ENCODE measurements at regions not wholly inside any gene's neighbourhood (a gene's known extent, or its start where the extent isn't known, plus 50 kb on each side); places are given as distances from the start of the nearest gene placed in this dataset.

DNA sequence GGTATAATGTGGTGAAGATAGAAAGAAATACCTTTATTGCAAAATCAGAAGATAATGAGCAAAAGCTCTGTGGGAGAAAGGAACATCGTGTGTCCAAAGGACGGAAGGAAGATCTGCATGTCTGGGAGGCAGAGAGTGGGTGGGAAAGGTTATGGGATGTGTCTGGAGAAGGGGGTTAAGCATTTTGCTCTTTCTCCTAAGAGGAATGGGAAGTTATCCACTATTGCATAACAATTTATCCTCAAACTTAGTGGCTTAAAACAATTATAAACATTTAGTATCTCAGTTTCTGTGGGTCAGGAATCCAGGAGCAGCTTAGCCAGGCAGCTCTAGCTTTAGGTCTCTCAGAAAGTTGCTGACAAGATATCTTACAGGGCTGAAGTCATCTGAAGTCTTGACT lies 229.1 kb upstream of the CITED2 start:
- Histone ChIP-seq H3K27me3 (ENCODE audit: low read depth) (no peaks in the 10 kb centered on the region), H3K4me3 (no peak overlapping the region), H3K36me3 (replicated peaks) (no peaks in the 10 kb centered on the region), H3K4me1 (no peaks in the 10 kb centered on the region), H3K9me3 (no peaks in the 10 kb centered on the region)
- no peak for DNase-seq (ENCODE audit: low spot score in 2 of 2)
- in situ Hi-C loops (cut with MboI; ENCODE audit: low sequenced_read_pairs), result no loop called here

DNA sequence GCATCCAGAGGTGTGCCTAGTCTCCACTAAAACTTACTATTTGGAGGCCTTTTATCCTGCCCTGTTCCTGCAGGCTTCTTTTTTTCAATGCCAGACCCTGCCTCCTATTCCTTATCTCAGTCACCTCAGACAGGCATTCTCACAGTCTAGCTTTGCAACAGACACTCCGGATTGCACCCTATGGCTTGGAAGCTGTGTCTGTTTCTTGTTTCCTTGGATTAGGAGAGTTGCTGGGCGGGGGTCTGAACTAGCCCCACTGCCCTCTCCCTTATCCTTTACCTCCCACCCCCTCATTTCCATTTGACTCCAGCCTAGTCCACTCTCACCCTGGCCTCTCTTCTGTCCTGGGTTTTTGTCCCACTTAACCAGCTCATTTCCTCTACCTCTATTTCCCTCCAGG lies 228.1 kb upstream of the CITED2 start:
- DNase-seq (ENCODE audit: low spot score in 2 of 2), result no peak
- in situ Hi-C loops (cut with MboI; ENCODE audit: low sequenced_read_pairs), result no loop called here

DNA sequence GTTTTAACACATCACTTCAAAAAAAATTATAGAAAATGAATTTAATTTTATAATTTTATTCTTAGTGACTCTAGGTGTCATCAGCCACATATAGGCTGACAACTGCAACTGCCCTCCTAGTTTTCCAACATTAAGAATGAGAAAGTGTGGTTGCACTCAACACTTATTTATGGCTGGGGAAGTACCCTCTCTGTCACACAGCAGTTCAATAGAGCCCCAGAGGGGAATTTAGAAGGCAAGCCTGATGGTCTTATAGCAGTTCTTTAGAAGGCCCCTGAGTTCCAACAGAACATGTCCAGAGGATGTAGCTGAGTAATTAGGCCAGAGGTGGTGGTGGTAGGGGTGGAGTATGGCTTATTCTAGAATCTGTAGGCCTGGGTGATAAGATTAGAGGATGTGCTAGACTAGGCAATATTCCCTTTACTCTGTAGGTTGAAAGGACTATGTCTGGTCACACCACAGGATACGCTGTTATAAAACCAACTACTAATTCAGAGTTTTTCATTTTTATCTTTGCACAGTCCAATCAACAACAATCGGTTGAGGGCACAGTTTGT lies 226.5 kb upstream of the CITED2 start:
- no peaks in the 10 kb centered on the region for H3K27me3 ChIP-seq (ENCODE audit: low read depth)
- no peaks in the 10 kb centered on the region for H3K36me3 ChIP-seq (replicated peaks)
- in situ Hi-C loops (cut with MboI; ENCODE audit: low sequenced_read_pairs), result no loop called here
- H3K9me3 ChIP-seq, result no peaks in the 10 kb centered on the region
- no peak for DNase-seq (ENCODE audit: low spot score in 2 of 2)
- no peaks in the 10 kb centered on the region for H3K4me1 ChIP-seq
- H3K4me3 ChIP-seq, result no peak overlapping the region

More for the DNA sequence above, 228.1 kb upstream of the CITED2 start:
- H3K9me3 ChIP-seq, result no peaks in the 10 kb centered on the region
- no peaks in the 10 kb centered on the region for H3K4me1 ChIP-seq
- no peaks in the 10 kb centered on the region for H3K27me3 ChIP-seq (ENCODE audit: low read depth)
- H3K36me3 ChIP-seq (replicated peaks), result no peaks in the 10 kb centered on the region
- H3K4me3 ChIP-seq, result no peak overlapping the region

DNA sequence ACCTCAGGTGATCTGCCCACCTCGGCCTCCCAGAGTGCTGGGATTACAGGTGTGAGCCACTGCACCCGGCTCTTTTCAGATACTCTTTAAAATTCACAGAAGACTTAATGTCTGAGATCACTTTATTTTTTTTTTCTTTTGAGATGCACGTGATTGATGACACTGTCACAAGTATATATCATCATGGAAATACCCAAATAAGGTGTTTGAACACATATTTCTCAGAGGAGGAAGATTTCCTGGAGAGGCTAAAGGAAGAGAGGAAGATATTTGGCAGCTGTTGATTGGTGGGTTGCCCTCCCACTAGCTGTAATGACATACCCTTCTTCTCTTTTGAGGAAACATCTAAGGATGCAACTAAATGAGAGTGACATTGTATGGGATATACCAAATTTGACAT lies 225.9 kb upstream of the CITED2 start:
- H3K4me1 ChIP-seq, result no peaks in the 10 kb centered on the region
- DNase-seq (ENCODE audit: low spot score in 2 of 2), result no peak
- in situ Hi-C loops (cut with MboI; ENCODE audit: low sequenced_read_pairs), result no loop called here
- H3K9me3 ChIP-seq, result no peaks in the 10 kb centered on the region
- H3K4me3 ChIP-seq, result no peak overlapping the region
- no peaks in the 10 kb centered on the region for H3K36me3 ChIP-seq (replicated peaks)
- H3K27me3 ChIP-seq (ENCODE audit: low read depth), result no peaks in the 10 kb centered on the region

DNA sequence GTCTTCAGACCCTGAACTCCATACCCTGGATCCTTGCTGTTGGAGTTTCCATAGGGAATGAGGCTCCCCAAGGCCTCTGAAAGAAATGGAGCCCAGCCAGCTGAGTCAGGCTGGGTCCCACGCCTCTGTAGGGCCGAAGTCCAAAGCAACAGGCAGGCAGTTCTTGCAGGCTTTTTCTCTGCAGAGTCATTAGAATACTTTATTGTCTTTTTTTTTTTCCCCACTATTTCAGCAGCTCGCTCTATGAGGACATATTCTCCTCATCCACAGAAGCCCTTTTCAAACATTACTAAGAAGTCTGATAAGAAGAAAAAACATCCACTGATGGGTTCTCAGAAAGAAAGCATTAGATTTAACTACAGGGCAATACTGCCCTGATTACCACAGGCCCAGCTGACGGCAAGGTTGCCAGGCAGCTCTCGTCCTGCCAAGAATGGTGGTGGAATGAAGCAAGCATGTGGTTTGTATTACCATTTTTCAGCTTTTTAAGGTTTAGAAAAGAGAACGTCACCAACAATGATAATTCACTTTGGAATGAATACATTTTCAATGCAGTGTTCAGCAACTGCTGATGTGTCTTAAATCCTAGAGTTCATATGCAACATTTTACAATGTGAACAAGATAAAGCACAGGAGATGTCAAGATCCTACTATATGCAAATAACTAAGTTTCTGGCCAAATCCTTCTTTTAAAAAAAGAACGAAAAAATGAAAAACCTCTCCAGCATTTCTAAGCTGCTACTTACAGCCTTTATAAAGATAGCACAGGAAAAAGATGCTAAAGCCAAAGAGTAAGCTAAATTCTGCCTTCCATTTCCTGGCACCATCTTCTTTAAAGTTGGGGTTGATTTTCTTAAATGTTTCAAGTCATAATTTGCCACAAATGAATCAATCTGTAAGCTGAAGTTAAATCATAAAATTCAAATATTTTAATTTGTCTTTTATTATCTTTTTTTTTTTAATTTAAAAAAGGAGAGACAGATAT lies 223.6 kb upstream of the CITED2 start:
- no peaks in the 10 kb centered on the region for H3K27me3 ChIP-seq (ENCODE audit: low read depth)
- H3K4me1 ChIP-seq, result no peaks in the 10 kb centered on the region; the same call in 1 of the 2 replicates
- no peaks in the 10 kb centered on the region for H3K9me3 ChIP-seq
- no peaks in the 10 kb centered on the region for H3K36me3 ChIP-seq (replicated peaks)
- no peak for DNase-seq (ENCODE audit: low spot score in 2 of 2)
- in situ Hi-C loops (cut with MboI; ENCODE audit: low sequenced_read_pairs), result no loop called here
- H3K4me3 ChIP-seq, result no peak overlapping the region

DNA sequence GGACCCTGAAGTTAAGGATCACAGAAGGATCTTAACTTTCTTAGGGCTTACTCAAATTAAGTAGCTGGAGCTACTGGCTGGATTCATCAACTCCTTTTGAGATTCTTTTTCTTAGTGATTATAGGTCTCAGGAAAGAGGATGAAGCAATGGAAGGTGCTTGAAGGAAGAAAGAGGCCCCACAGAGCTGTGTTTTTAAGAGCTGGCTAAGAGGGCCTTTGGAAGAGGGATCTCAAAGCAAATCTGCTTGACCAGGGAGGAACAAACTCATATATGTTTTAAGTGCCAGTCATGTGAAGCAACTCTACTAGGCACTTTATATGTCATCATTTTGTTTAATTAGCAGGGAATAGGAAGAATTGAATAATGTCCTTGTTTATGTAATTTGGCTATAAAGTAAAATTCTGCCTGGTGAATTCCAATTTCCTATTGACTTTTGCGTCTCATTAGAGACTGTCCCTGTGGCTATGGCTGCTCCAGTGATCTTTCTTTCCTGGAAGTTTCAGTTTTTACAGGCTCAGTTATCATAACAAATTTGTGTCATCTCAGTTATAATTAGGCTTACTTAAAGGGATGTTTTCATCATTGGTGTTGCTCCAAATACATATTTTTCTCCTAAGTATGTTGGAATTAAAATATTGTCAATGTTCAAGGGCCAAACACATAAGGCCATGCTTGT lies 222.8 kb upstream of the CITED2 start:
- H3K4me3 ChIP-seq, result no peak overlapping the region
- in situ Hi-C loops (cut with MboI; ENCODE audit: low sequenced_read_pairs), result no loop called here
- no peak for DNase-seq (ENCODE audit: low spot score in 2 of 2)

DNA sequence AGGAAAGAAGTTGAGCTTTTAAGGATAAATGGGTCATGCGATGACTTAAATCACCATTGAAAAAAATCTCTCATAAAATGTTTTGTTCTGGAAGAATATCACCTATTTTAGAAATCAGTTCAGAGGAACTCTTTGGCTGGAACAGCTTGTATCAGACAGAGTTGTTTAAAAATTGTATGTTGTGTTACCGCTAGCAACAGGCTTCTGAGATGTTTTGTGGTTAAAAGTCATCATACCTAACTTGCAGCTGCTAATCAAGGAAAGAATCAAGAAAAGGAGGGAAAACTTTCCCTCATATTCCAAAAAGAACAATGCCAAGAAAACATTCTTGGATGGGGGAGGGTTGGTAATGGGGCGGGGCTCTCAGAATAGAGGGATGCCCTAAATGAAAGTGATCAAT lies 220.7 kb upstream of the CITED2 start:
- in situ Hi-C loops (cut with MboI; ENCODE audit: low sequenced_read_pairs), result no loop called here
- no peak for DNase-seq (ENCODE audit: low spot score in 2 of 2)

More for the DNA sequence above, 222.8 kb upstream of the CITED2 start:
- Histone ChIP-seq H3K4me1 (no peaks in the 10 kb centered on the region; the same call in 1 of the 2 replicates), H3K9me3 (no peaks in the 10 kb centered on the region), H3K36me3 (replicated peaks) (no peaks in the 10 kb centered on the region), H3K27me3 (ENCODE audit: low read depth) (no peaks in the 10 kb centered on the region)

DNA sequence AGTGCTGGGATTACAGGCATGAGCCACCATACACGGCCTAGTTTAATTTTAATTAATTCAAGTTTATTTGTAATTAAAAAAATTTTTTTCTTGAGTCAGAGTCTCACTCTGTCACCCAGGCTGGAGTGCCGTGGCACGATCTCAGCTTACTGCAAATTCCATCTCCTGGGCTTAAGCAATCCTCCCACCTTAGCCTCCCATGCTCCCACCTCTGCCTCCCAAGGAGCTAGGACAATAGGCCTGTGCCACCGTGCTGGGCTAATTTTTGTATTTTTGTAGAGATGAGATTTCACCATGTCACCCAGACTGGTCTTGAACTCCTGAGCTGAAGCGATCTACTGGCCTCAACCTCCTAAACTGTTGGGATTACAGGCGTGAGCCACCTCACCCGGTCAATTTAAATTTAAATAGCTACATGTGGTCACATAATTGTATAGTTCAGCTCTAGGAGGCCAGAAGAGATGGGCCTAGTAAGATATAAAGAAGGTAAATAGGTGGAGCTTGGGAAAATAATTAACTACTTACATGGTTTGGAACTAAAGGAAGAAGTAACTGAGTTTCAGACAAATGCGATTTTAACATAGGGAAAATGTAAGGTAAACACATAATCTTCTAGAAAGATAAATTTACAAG lies 220.0 kb upstream of the CITED2 start:
- H3K36me3 ChIP-seq (replicated peaks), result no peaks in the 10 kb centered on the region
- H3K4me3 ChIP-seq, result no peak overlapping the region
- H3K9me3 ChIP-seq, result no peaks in the 10 kb centered on the region
- no peak for DNase-seq (ENCODE audit: low spot score in 2 of 2)
- peaks cover 2% of the 10 kb centered on the region; the same call in 1 of the 2 replicates for H3K4me1 ChIP-seq
- in situ Hi-C loops (cut with MboI; ENCODE audit: low sequenced_read_pairs), result no loop called here
- no peaks in the 10 kb centered on the region for H3K27me3 ChIP-seq (ENCODE audit: low read depth)

More for the DNA sequence above, 220.7 kb upstream of the CITED2 start:
- H3K27me3 ChIP-seq (ENCODE audit: low read depth), result no peaks in the 10 kb centered on the region
- no peak overlapping the region for H3K4me3 ChIP-seq
- H3K9me3 ChIP-seq, result no peaks in the 10 kb centered on the region
- no peaks in the 10 kb centered on the region; the same call in 1 of the 2 replicates for H3K4me1 ChIP-seq
- no peaks in the 10 kb centered on the region for H3K36me3 ChIP-seq (replicated peaks)

DNA sequence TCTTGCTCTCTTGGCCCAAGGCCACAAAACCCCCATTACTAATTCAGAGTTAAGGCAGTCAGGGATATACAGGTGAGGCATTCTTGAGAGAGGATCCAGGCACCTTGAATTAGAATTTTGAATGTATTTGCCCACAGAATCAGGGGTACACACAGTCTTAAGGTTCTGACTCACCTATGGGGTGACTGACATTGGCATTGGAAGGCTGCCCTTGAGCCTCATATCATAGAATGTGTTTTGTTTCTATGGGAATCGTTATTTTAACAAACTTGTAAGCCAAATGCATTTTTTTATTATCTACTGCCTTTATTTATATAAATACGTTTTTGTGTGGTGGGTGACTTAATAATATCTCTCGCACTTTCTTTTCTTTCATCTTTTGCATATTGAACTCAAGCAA lies 218.6 kb upstream of the CITED2 start:
- in situ Hi-C loops (cut with MboI; ENCODE audit: low sequenced_read_pairs), result no loop called here

DNA sequence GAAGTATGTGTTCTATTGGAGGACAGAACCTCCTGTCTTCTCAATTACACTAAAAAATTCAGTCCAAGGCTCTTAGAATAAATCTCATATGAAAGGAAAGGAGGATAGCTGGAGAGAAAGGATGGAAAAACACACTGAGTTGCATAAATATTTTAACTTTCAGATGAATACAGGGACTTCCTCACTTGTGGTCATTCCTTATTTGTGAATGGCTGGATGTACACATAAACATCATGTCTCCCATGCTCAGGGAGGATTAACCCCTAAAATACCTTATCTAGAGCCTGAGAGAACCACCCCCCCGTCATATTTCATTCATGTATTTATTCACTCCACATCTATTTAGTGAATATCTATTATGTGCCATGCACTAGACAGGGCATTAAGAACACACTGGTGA lies 217.6 kb upstream of the CITED2 start:
- Histone ChIP-seq H3K9me3 (no peaks in the 10 kb centered on the region), H3K4me1 (peaks cover 17% of the 10 kb centered on the region), H3K4me3 (no peak overlapping the region), H3K36me3 (replicated peaks) (no peaks in the 10 kb centered on the region), H3K27me3 (ENCODE audit: low read depth) (no peaks in the 10 kb centered on the region)
- in situ Hi-C loops (cut with MboI; ENCODE audit: low sequenced_read_pairs), result no loop called here
- no peak for DNase-seq (ENCODE audit: low spot score in 2 of 2)

More for the DNA sequence above, 218.6 kb upstream of the CITED2 start:
- Histone ChIP-seq H3K36me3 (replicated peaks) (no peaks in the 10 kb centered on the region), H3K27me3 (ENCODE audit: low read depth) (no peaks in the 10 kb centered on the region), H3K4me1 (peaks cover 14% of the 10 kb centered on the region), H3K9me3 (no peaks in the 10 kb centered on the region), H3K4me3 (no peak overlapping the region)
- DNase-seq (ENCODE audit: low spot score in 2 of 2), result no peak

DNA sequence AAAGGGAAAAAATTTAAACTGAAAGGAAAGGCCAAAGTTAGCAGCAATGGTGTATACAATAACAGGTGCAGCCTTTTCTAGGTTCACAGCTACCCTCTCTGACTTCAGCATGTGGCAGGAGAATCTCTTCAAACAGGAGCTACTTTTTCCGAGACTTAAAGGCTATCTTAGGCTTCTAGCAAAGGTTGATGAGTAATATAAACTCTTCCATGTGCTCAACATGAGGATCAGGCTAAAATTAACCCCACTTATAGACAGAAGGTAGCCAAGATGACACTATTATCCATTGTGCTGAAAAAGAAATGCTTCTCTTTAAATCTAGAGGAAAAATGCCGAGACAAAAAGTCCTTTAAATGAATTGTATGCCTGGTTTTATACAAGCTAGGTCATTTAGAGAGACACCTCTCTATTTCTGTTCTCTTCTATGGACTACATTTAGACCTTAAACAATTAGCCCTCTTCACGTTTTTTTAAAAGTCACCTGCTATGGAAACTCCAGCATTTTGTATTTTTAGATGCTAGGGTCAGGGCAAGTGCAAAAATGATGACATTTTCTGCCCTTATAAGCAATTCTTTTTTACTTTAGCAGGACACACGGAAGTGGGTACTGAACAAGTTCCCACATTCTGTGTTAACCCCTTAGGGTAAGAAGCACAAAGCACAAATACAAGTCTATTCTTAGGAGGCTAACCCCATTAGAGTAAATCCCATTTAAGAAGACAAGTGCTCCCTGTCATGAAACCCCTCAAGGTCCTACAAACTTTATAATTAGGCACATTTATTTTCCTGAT lies 216.8 kb upstream of the CITED2 start:
- in situ Hi-C loops (cut with MboI; ENCODE audit: low sequenced_read_pairs), result no loop called here
- H3K9me3 ChIP-seq, result no peaks in the 10 kb centered on the region
- no peak overlapping the region for H3K4me3 ChIP-seq
- peaks cover 20% of the 10 kb centered on the region for H3K4me1 ChIP-seq
- DNase-seq (ENCODE audit: low spot score in 2 of 2), result no peak
- H3K27me3 ChIP-seq (ENCODE audit: low read depth), result no peaks in the 10 kb centered on the region
- H3K36me3 ChIP-seq (replicated peaks), result no peaks in the 10 kb centered on the region

DNA sequence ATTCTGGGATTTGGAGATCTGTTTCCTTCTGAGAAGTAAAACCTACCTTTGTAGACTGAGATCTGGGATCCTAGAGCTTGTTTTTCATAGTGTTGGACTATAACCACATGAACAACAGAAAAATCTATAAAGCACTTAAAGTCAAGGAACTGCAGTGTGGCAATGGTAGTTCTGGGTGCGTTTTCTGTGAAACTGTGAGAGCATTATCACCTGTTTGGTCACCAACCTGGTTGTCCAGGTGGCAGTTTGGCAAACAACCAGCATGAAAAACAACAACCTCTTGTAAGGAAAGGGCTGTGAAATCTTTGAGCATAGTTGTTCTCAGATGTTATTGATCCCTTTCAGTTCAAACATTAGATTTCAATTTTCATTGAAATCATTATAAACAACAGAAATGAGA lies 215.8 kb upstream of the CITED2 start:
- H3K9me3 ChIP-seq, result no peaks in the 10 kb centered on the region
- DNase-seq (ENCODE audit: low spot score in 2 of 2), result no peak
- H3K4me1 ChIP-seq, result peaks cover 20% of the 10 kb centered on the region
- H3K4me3 ChIP-seq, result no peak overlapping the region
- H3K27me3 ChIP-seq (ENCODE audit: low read depth), result no peaks in the 10 kb centered on the region
- H3K36me3 ChIP-seq (replicated peaks), result no peaks in the 10 kb centered on the region
- in situ Hi-C loops (cut with MboI; ENCODE audit: low sequenced_read_pairs), result no loop called here
